GM12878 (cell line): ENCODE measurements at regions not wholly inside any gene's neighbourhood (a gene's known extent, or its start where the extent isn't known, plus 50 kb on each side); places are given as distances from the start of the nearest gene placed in this dataset.

Experiments used
- ATAC-seq: fragments of 200-7000 bp; cut with Tn5 transposase; 3 replicates; pipeline ENCODE4 v1.9.1; 2020; ENCODE audit warnings: mild to moderate bottlenecking, moderate library complexity
- BruUV-seq: library from RNA; stranded (reverse); fragments of 400-500 nt; replicated peaks from 2 replicates; lab custom pipeline; 2021; lab: Mats Ljungman, UMichigan
- CTCF ChIA-PET: fragments of 300-600 bp; sonication (Branson Sonifier 250); formaldehyde crosslinking; extraction: SDS; loops from one replicate; lab custom pipeline; 2021; ENCODE audit warnings: inconsistent platforms; lab: Yijun Ruan, JAX
- POLR2A ChIA-PET: fragments of 350-600 bp; formaldehyde crosslinking; extraction: SDS; loops from one replicate; lab custom pipeline; 2021; ENCODE audit warnings: inconsistent platforms; lab: Charles Lee
- RAD21 ChIA-PET: fragments of 300-600 bp; sonication (Branson Sonifier 250); formaldehyde crosslinking; loops from one replicate; lab custom pipeline; 2023; ENCODE audit warnings: antibody characterized with exemption; ENCODE audit not compliant: unreplicated experiment; lab: Charles Lee
- SMC1A ChIA-PET: fragments of 300-600 bp; sonication (Branson Sonifier 250); formaldehyde crosslinking; loops from one replicate; lab custom pipeline; 2023; ENCODE audit not compliant: unreplicated experiment, uncharacterized antibody; lab: Charles Lee
- DNase-seq: peaks from one replicate; pipeline ENCODE4 v3.0.0-alpha.2; 2011; ENCODE audit warnings: low read depth, low spot score
- FAIRE-seq: peaks from 3 replicates; lab custom pipeline; 2011; peaks lifted over from hg19 to GRCh38; lab: Jason Lieb, UNC
- H2AFZ ChIP-seq: 2 replicates; pipeline ENCODE4 v1.6.0; 2011; ENCODE audit warnings: low read depth, low read length, control low read depth; ENCODE audit not compliant: control insufficient read depth
- H3K27ac ChIP-seq: 2 replicates; pipeline ENCODE4 v1.5.1; 2011; ENCODE audit warnings: control low read depth; ENCODE audit not compliant: control insufficient read depth, insufficient read depth
- H3K27me3 ChIP-seq, 2 experiments: replicated peaks in 1 of 2; 2 replicates each; pipeline versions ENCODE4 v1.6.0 to v1.6.1; 2011; ENCODE audit warnings: low read length in 1 of 2; ENCODE audit not compliant: control insufficient read depth in 2 of 2, insufficient read depth in 2 of 2
- H3K36me3 ChIP-seq, 2 experiments: 2 replicates each; pipeline ENCODE4 v1.5.1; 2011; ENCODE audit warnings: low read length in 1 of 2; ENCODE audit not compliant: control insufficient read depth in 2 of 2, insufficient read depth in 2 of 2
- H3K4me1 ChIP-seq: 2 replicates; pipeline ENCODE4 v1.6.1; 2011; ENCODE audit warnings: mild to moderate bottlenecking, low read length, moderate library complexity, mixed read lengths; ENCODE audit not compliant: control insufficient read depth, insufficient read depth
- H3K4me2 ChIP-seq: 2 replicates; pipeline ENCODE4 v1.6.0; 2011; ENCODE audit warnings: control low read depth; ENCODE audit not compliant: control insufficient read depth, insufficient read depth
- H3K4me3 ChIP-seq: fragments of 200-600 bp; sonication (generic); 2 replicates; pipeline ENCODE4 v1.5.1; 2016
- H3K79me2 ChIP-seq: 2 replicates; pipeline ENCODE4 v1.6.0; 2011; ENCODE audit warnings: low read length; ENCODE audit not compliant: control insufficient read depth, insufficient read depth
- H3K9ac ChIP-seq: 2 replicates; pipeline ENCODE4 v1.8.0; 2011; ENCODE audit warnings: low read length, control low read depth, mixed read lengths; ENCODE audit not compliant: control insufficient read depth, insufficient read depth
- H3K9me3 ChIP-seq: replicated peaks from 3 replicates; pipeline ENCODE4 v1.5.1; 2011; ENCODE audit warnings: mild to moderate bottlenecking, low read length; ENCODE audit not compliant: control insufficient read depth, insufficient read depth
- H4K20me1 ChIP-seq: 2 replicates; pipeline ENCODE4 v1.6.0; 2011; ENCODE audit not compliant: control insufficient read depth, insufficient read depth
- CBFB ChIP-seq: IDR thresholded peaks from 2 replicates; pipeline ENCODE4 v1.6.1; 2016; ENCODE audit warnings: antibody characterized with exemption, low read depth
- CBX5 ChIP-seq: sonication (generic); IDR thresholded peaks from 2 replicates; pipeline ENCODE4 v1.6.1; 2016; ENCODE audit warnings: low read depth, moderate library complexity, mild to moderate bottlenecking, inconsistent platforms
- CHD2 ChIP-seq: IDR thresholded peaks from 2 replicates; pipeline ENCODE4 v1.6.1; 2011; ENCODE audit warnings: low read depth, low read length, improper control_type of control experiment, borderline replicate concordance
- CUX1 ChIP-seq: IDR thresholded peaks from 2 replicates; pipeline ENCODE4 v1.6.1; 2012; ENCODE audit warnings: improper control_type of control experiment, low read depth, low read length; ENCODE audit not compliant: insufficient replicate concordance
- MEF2B ChIP-seq: fragments of 450-650 bp; IDR thresholded peaks from 2 replicates; pipeline ENCODE4 v1.6.1; 2018; ENCODE audit warnings: mild to moderate bottlenecking, moderate library complexity; ENCODE audit not compliant: partially characterized antibody, poor library complexity, severe bottlenecking
- NFIC ChIP-seq: IDR thresholded peaks from 2 replicates; pipeline ENCODE4 v1.6.1; 2012; ENCODE audit warnings: low read depth, mild to moderate bottlenecking, inconsistent platforms, low read length, moderate library complexity
- NFXL1 ChIP-seq: fragments of 450-650 bp; IDR thresholded peaks from 2 replicates; pipeline ENCODE4 v1.6.1; 2017; ENCODE audit warnings: antibody characterized with exemption, mild to moderate bottlenecking, borderline replicate concordance
- NR2C1 ChIP-seq: fragments of 450-650 bp; IDR thresholded peaks from 2 replicates; pipeline ENCODE4 v1.6.1; 2017; ENCODE audit warnings: antibody characterized with exemption, mild to moderate bottlenecking, moderate library complexity
- PAX5 ChIP-seq: IDR thresholded peaks from 2 replicates; pipeline ENCODE4 v1.6.1; 2011; ENCODE audit warnings: low read depth, low read length, borderline replicate concordance
- POLR2A ChIP-seq: IDR thresholded peaks from 2 replicates; pipeline ENCODE4 v1.6.1; 2011; ENCODE audit warnings: low read depth, mild to moderate bottlenecking, low read length
- RB1 ChIP-seq: fragments of 450-650 bp; formaldehyde crosslinking; IDR thresholded peaks from 2 replicates; pipeline ENCODE4 v1.6.1; 2017; ENCODE audit warnings: mild to moderate bottlenecking, borderline replicate concordance
- RELA ChIP-seq: fragments of 450-650 bp; IDR thresholded peaks from 2 replicates; pipeline ENCODE4 v1.8.0; 2014; ENCODE audit warnings: borderline replicate concordance; ENCODE audit not compliant: partially characterized antibody
- TCF12 ChIP-seq: IDR thresholded peaks from 2 replicates; pipeline ENCODE4 v1.6.1; 2011; ENCODE audit warnings: low read depth, mild to moderate bottlenecking, low read length
- USF1 ChIP-seq: IDR thresholded peaks from 2 replicates; pipeline ENCODE4 v1.6.1; 2011; ENCODE audit warnings: borderline replicate concordance, low read depth, mild to moderate bottlenecking, moderate library complexity, mixed read lengths, low read length; ENCODE audit not compliant: insufficient read depth; ENCODE audit errors: extremely low read length
- USF2 ChIP-seq: IDR thresholded peaks from 2 replicates; pipeline ENCODE4 v1.6.1; 2011; ENCODE audit warnings: low read depth, low read length, improper control_type of control experiment, borderline replicate concordance
- ZNF217 ChIP-seq: fragments of 450-650 bp; IDR thresholded peaks from 2 replicates; pipeline ENCODE4 v1.6.1; 2017; ENCODE audit warnings: antibody characterized with exemption, mild to moderate bottlenecking
- ZNF24 ChIP-seq: fragments of 450-650 bp; IDR thresholded peaks from 2 replicates; pipeline ENCODE4 v1.6.1; 2017; ENCODE audit warnings: antibody characterized with exemption, mild to moderate bottlenecking
- WGBS: methylation state at CpG from one replicate; pipeline ENCODE4 v1.1.6; 2016; ENCODE audit warnings: low lambda C conversion rate; ENCODE audit not compliant: insufficient replicate concordance, insufficient coverage; ENCODE audit errors: missing lambda C conversion rate; 5-methylcytosine and 5-hydroxymethylcytosine counted together
- in situ Hi-C: fragments of 300-500 bp; cut with MboI; formaldehyde crosslinking; loops from 9 replicates; pipeline ENCODE4 v1.14.3; 2018; ENCODE audit warnings: mixed read lengths
- intact Hi-C: fragments of 100-400 bp; cut with micrococcal nuclease; formaldehyde crosslinking; loops from one replicate; pipeline ENCODE4 v1.14.2; 2022; ENCODE audit not compliant: unreplicated experiment

- Histone ChIP-seq H3K9me3 (no peaks in the 10 kb centered on the region), H3K4me1 (no peaks in the 10 kb centered on the region), H3K27ac (no peak overlapping the region), H3K9ac (no peak overlapping the region), H3K4me2 (no peak overlapping the region), H3K36me3 (no peaks in the 10 kb centered on the region), H3K79me2 (no peaks in the 10 kb centered on the region), H2AFZ (no peak overlapping the region), H3K27me3 (no peaks in the 10 kb centered on the region), H3K4me3 (no peak overlapping the region), H4K20me1 (no peaks in the 10 kb centered on the region)
- no peak for ATAC-seq
- 0% methylated on average over 2 of the region's 2 CpGs for WGBS
- intact Hi-C loops = no loop called here
- CTCF ChIA-PET = interaction anchor here (0.7 kb wide), 1 partner anchor 18 kb away, joined by 3 read pairs; no protein-coding TSS in a partner anchor
- RAD21 ChIA-PET = no interaction called here
- in situ Hi-C loops = no loop called here
- POLR2A ChIA-PET = interaction anchor here (1.0 kb wide), 1 partner anchor 12 kb away, joined by 3 read pairs; no protein-coding TSS in a partner anchor
- FAIRE-seq = no peak
- no peak for DNase-seq
- BruUV-seq = no TSS peak
- SMC1A ChIA-PET = no interaction called here
- TF ChIP-seq ZNF24 = no peak
- TF ChIP-seq PAX5 = no peak
- no peak for TF ChIP-seq CBFB
- no peak for TF ChIP-seq CBX5
- TF ChIP-seq USF2 = no peak
- TF ChIP-seq RB1 = no peak
- no peak for TF ChIP-seq NFIC
- no peak for TF ChIP-seq ZNF217
- no peak for TF ChIP-seq TCF12
- no peak for TF ChIP-seq NFXL1
- no peak for TF ChIP-seq CUX1
- TF ChIP-seq NR2C1 = no peak
- TF ChIP-seq MEF2B = no peak
- TF ChIP-seq POLR2A = no peak
- no peak for TF ChIP-seq USF1
- no peak for TF ChIP-seq RELA
- TF ChIP-seq CHD2 = no peak
Observed at GRCh38 chr4:138596896-138597295, 354.7 kb upstream of the SLC7A11 start.
